ENCODE measurements at regions not wholly inside any gene's neighbourhood (a gene's known extent, or its start where the extent isn't known, plus 50 kb on each side); places are given as distances from the start of the nearest gene placed in this dataset.

DNA sequence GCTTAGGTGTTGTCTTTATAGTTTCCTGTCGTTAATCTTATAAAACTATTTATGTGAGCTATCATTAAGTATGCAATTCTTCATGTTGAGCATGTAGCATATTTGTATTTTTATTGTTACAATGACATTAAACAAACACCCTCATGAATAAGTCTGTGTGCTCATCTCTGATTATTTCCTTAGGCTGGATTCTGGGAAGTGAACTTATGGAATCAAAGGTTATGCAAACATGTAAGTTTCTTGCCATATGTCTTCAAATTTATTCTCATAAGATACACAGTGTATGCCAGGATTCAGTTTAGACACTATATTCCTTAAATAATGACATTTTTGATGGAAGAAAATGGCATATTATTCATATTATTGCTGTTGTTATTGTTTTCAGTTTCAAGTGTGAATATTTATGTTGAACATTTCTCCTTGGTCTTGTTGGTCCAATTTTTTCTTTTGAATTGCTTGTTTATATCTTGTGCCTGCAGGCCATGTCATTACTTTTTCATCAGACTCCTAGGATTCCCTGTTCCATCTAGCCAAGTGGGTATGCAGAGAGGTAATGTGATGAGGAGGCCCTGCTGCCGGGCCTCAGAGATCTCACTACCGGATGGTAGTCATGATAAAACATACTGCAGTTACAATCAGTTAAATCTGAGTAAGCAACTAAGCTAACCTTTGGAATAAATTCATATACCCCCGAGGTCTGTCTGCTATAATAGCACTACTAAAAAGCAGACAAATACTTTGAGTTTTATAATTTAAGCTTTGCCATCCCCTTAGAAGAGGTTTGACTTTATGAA lies 684.3 kb upstream of the SGO1 start:
- TF ChIP-seq, protein P1, sequence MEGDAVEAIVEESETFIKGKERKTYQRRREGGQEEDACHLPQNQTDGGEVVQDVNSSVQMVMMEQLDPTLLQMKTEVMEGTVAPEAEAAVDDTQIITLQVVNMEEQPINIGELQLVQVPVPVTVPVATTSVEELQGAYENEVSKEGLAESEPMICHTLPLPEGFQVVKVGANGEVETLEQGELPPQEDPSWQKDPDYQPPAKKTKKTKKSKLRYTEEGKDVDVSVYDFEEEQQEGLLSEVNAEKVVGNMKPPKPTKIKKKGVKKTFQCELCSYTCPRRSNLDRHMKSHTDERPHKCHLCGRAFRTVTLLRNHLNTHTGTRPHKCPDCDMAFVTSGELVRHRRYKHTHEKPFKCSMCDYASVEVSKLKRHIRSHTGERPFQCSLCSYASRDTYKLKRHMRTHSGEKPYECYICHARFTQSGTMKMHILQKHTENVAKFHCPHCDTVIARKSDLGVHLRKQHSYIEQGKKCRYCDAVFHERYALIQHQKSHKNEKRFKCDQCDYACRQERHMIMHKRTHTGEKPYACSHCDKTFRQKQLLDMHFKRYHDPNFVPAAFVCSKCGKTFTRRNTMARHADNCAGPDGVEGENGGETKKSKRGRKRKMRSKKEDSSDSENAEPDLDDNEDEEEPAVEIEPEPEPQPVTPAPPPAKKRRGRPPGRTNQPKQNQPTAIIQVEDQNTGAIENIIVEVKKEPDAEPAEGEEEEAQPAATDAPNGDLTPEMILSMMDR (IDR thresholded peaks at IDR 0.05 in 8 of 11, conservative IDR thresholded peaks at IDR 0.05 in 3 of 11): no peak
- TF ChIP-seq POLR2A (IDR thresholded peaks at IDR 0.05): no peak
- no peak for TF ChIP-seq POLR2AphosphoS5 (IDR thresholded peaks at IDR 0.05)

Measured in spleen (tissue), 7 donors.